GM19438 (cell line): ENCODE measurements at regions not wholly inside any gene's neighbourhood (a gene's known extent, or its start where the extent isn't known, plus 50 kb on each side); places are given as distances from the start of the nearest gene placed in this dataset.
"Not testable (repeated sequence)": the region's sequence is repeated elsewhere in the genome, so short reads cannot be mapped to it uniquely, and the experiment has no call there.

ENCODE experiments used
- ATAC-seq: cut with Tn5 transposase; IDR thresholded peaks from one replicate; pipeline ENCODE4 v1.9.1; 2021; ENCODE audit warnings: low read depth; ENCODE audit not compliant: unreplicated experiment

DNA sequence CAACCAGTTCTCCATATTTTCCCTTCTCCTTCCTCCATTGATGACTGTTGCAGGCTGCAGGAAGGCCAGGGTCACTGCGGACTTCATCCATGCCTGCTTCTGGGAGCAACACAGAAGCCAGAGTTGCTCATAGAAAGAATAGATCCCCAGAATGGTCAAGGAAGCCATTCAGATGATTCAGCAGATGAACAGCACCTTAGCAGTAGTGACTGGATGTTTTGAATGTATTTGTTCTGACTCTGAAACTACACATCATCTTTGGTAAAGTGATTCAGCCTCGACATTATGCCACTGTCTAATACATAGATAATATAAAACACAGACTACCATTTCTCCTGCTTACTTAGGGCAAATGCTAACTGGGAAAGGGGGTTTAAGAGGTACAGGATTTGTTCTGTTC, 411.6 kb downstream of the RND3 start:
- no peak for ATAC-seq

DNA sequence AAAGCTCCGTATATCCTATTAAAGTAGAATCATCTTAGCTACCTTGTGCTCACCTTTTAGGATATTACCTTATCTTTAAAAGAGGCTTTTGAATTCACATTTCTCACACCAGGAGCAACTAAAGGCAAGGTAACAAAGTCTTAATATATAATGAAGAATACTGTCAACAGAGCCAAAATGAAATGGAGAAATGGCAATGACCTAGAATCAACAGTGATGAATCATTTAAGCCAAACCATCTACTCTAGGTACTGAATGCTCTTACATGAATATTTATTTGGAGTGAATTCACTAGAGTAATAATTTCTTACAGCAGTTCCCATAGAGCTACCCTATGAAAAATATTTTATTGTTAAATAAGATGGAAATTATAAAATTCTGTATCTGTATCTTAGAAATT, 421.0 kb downstream of the RND3 start:
- no peak for ATAC-seq

DNA sequence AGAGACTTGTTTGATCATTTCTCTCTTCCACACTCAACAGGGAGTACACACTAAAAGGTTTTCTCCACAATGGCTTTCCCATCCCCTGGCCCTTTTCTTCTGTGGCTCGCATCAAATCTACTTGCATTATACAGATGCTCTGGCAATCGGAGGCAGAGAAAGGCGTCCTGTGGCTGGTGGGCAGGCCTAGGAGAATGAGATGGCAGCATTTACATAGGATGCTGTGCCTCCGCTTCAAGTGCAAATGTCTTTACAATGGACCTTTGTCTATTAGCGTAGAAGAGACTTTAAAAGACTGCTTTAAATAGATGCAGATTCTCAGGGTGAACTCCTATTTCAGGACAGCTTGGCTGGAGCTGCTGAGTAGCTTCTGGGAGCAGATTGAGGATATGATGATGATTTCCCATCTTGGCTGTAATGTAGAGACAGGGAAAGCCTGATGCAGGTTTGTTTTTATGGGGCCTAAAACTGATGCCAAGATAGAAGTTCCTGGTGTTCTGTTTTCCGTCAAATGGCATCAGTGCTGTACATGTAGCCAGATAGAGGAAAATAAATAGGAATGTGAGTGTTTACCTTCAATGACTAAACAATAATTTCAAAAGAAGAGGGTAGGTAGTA, 423.4 kb downstream of the RND3 start:
- no peak for ATAC-seq

DNA sequence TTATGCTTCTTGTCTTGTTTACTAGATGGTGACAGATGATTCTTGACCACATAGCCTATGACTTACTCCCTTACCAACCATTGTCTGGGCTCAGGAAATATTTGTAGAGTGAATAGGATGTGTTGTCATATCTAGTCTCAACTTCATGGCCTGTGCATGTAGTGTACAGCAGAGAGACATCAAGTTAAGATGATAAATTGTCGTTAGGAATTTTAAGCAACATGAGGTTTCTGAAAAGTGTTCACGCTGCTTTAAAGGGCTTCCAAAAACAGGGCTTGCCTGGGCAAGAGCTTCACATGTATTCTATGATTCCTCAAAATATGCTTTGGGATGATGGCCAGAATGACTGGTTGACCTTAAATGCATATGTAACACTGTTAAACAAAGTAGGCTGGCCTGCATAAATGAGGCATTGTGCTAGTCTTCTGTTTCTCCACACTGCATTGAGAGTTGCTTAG, 424.0 kb downstream of the RND3 start:
- ATAC-seq: no peak

DNA sequence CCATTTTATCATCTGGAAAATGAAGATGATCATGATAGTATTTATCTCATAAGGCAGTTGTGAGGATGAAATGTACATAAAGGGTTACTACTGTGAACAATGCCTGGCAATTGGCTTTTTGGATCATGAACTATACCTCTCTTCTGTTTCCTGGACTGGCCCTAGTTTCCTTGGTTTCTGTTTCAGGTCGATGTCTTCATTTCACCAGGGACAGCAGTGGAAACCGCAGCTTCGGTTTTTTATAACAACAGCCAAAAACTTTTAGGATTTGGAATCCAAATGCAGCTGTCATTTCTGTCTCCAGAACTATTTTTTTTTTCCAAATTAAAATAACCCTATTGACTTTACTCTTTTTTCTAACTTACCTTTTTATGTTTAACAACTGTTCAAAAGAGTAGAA, 425.1 kb downstream of the RND3 start:
- no peak for ATAC-seq

DNA sequence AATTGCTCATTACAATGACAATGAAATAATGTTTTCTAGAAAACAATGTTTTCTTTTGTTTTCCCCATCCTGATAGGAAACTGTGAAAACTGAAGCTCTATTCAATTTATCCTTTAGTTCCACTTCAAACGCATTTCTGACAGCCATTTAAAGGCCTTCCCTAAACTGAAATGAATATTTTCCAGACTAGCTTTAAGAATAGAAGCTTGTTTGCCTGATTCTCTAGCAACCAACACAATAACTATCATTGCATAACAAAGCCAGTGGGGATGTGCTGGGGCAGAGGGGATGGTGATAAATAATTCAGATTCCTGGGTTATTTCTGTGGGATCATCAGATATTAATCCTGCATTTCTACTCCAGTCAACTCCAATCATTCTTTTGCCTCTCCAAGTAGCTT, 427.1 kb downstream of the RND3 start:
- ATAC-seq: no peak

DNA sequence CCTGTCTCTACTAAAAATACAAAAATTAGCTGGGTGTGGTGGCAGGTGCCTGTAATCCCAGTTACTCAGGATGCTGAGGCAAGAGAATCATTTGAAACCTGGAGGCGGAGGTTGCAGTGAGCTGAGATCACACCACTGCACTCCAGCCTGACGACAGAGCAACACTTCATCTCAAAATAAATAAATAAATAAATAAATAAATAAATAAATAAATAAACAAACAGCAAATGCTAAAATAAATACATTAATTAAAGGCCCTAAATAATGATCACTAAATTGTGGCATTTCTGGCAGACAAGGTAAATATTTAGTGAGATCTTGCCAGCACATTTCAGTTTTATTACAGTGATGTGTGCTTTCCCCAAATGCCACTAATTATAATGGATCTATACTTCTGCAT, 427.8 kb downstream of the RND3 start:
- ATAC-seq: not testable (repeated sequence)

DNA sequence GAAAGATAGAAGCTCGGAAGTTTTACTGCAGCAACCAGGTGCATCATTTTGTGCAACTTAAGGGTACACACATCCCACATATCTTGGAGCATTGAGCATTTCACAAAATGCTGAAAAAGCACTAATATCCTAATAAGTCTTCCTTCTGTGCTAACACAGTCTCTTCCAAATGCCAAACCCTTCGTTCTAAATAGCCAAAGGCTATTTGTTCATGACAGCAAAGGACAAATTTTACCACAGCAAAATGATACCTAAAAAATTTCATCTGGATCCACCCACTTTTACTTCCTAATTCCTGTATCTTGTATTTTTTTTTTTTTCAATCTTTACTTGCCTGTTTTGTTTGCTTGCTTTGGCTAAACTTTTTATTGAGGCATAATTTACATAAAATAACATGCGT, 435.0 kb downstream of the RND3 start:
- no peak for ATAC-seq

DNA sequence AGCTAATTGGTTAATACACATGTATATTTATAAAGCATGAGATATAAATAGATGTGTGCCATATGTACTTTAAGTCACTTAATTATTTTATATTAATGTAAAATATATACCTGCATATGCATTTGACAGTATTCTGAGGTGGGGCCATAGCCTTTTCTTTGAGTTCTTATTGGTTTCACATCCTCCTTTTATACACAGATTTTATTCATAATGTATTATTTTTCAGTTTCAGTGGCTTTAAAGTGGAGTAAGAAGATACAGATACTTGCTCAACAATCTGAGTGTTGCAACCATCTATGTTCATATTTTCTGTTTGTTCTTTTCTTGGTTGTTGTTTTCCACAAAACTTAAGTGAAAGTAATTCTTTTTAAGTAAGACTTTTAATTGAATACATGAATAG, 436.5 kb downstream of the RND3 start:
- no peak for ATAC-seq

DNA sequence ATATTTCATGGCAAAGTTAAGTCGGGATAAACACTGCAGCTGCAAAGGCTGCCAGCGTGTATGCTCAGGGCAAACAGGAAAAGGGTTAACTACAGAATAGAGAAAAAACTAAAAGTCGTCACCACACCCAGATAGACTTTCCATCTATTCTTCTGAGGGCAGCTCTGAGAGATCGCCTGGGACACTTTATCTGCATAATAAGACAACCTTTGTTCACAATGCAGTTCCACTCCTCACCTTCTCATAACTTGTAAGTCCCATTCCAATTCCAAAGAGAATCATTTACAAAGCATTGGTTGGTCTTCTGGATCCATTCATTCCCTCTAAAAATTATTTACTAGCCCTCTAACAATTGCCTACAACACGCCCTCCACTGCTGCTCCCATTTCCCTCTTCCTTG, 437.4 kb downstream of the RND3 start:
- no peak for ATAC-seq

DNA sequence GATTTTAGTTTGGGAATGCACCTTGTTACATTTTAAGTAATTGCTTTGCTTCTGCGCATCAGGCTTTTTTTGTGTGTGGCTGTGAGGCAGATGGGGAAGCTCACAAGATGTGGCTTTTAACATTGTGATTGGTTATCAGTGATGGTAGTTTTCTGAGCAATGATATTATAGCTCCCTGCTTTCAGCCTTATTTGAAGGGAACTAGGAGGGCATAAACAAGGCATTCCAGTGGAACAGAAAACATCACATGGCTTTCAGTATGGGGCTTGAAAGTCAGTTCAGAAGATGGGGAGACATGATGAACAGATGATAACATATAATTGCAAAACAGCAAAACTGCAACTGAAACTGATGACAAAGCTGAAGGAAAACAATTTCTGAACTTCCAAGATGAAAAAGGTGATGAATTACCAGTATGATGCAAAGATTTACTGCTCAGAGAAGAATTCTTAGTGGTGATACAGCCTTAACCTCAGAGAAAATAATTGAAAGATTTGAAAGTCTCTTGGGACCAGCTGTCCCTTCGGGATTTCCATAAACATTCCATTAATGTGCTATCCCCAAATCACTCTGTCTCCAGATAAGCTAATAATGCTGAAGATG, 439.7 kb downstream of the RND3 start:
- no peak for ATAC-seq

DNA sequence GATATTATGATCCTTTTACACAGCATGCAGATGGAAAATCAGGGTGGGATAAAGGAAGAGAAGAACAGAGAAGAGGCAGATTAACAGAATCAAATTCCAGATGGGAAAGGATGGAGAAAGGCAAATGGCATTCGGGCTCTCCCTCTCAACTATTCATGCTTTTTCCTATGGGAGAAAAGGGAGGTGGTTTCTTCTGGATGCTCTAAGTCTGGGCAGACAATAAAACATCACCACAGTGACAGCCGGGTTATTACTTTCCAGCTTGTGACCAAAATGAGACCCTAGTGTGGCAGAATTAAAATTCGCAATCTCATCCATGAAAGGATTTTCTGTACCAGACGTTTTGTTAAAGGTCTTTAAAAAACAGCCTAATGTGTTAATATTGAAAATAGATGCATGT, 440.7 kb downstream of the RND3 start:
- ATAC-seq: no peak

DNA sequence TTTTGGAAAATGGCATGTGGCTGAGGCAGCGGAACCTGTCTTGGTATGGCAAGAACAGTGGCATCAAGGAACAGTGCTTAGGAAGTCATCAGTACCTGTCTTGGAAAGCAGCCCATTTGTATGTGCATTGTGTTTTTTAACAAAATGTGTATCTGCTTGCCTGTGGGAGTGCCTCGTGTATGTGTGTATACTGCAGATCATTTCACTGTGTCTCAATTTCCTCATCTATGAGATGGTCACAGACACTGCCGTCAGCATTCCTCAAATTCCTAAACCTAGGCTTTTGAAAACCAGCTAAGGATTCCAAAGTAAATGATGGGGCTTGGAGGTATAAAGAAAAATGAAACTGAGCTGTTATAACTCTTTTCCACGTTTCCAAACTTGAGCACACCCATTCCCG, 441.3 kb downstream of the RND3 start:
- no peak for ATAC-seq

DNA sequence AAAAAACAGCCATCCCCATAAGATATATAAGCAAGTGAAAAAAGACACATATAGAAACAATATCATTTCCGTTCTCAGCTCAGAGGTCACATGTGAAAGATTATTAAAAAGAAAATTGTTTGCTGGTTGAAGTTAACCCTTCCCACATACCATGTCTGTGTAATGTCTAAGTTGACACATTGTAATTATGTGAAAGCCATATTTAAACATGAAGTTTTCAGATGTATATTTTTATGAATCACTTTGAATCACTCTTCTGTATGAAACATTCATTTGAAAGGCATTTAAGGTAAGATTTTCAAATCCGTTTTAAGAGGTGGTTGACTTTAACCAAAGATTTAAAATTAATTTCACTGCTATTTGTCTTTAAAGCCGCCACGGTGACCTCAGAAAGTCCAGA, 441.9 kb downstream of the RND3 start:
- no peak for ATAC-seq

DNA sequence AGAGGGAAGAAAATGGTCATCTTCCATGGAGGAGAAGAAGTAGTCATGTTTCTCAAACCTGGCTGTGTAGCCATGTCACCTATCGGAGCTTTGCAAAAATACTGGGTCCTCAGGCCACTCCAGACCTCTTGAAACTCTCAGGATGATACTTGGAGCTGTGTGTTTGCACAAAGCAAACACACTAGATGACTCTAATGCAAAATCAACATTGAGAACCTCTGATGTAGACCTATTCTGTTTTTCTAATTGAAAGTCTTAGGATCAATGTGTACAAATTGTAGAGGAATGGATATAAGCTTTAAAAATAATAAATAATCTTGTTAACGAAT, 444.3 kb downstream of the RND3 start:
- no peak for ATAC-seq

DNA sequence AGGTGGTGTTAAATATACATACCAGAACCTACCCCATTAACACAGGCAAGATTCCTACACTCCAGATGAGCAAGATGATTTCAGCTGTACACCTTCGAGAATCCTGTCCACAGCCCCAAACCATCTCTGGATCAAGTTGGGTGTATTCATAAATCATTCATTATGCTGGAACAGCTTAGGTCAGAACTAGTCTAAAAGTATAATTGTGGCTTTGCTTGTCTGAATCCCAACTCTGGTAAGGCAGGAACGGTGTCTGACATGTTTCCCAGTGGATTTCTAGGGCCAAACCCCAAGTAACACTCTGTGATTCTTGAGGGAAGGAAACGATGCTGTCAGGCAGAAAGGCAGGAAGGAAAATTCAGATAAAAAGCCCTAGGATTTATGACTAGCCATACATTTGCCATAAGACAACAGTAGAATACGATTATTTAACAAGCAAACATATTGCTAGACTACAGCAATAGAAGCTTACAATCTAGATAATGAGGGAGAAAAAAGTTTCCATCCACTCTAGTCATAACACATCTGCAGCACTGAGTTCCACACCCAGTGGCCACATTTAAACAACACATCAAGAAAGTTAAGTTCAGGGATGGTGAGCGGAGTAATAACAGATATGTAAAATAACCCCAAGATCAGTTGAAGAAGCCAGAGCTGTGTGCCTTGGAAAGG, 444.8 kb downstream of the RND3 start:
- ATAC-seq: no peak

DNA sequence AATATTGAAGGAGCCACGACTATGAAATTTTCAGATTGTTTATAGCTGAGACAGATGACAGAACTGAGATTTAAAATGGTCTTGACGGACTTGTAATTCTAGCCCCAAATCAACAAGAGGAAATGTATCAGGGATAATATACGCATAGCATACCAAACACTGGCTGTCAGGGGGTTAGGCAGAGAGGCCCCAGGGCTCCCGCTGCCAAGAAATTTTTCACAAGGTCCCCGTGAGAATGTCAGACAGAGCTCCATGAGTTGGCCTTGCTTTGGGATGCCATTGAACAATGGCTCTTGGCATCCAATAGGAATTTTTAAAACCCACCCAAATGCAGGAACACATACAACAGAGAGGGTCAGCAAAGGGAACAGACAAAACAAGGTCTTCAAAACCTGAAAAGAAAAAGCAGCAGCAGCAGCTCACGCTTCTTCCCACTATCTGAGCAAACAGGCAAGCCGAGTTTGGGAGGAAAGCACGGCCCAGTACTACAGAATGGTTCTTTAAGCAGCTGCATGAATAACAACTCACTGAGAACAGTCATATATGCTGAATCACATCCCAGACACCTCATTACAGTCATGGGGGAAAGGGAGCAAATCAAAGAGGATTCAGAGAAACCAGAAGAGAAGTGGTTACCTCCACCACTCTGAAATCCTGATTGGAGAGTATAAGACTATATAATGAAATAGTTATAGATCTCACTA, 445.6 kb downstream of the RND3 start:
- ATAC-seq: no peak

DNA sequence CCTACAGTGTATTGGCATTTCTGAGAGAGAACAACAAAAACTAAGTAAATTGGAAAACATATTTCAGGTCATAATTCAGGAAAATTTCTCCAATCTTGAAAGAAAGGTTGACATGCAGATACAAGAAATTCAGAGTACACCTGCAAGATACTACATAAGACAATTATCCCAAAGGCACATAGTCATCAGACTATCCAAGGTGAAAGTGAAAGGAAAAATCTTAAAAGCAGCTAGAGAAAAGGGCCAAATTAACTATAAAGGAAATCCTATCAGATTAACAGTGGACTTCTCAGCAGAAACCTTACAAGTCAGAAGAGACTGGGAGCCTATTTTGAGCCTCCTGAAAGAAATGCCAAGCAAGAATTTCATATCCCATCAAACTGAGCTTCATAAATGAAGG, 449.0 kb upstream of the MMADHC start:
- no peak for ATAC-seq

DNA sequence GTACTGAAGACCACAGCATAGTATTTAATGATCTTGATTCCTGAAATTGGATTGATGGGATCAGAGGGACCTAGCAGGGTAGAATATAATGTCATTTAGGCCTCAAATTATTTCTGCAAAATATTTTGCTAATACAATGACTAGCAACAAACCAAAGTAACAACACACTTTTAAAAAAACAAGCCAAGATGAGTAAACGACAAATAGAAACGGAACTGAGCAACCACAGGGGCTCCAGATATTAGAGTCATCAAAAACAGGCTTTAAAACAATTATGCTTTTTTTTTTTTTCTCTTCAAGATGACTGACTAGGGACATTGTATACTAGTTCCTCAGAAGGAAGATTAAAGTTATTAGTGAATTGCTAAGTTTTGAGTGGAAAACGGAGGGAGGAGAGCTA, 447.1 kb upstream of the MMADHC start:
- no peak for ATAC-seq

DNA sequence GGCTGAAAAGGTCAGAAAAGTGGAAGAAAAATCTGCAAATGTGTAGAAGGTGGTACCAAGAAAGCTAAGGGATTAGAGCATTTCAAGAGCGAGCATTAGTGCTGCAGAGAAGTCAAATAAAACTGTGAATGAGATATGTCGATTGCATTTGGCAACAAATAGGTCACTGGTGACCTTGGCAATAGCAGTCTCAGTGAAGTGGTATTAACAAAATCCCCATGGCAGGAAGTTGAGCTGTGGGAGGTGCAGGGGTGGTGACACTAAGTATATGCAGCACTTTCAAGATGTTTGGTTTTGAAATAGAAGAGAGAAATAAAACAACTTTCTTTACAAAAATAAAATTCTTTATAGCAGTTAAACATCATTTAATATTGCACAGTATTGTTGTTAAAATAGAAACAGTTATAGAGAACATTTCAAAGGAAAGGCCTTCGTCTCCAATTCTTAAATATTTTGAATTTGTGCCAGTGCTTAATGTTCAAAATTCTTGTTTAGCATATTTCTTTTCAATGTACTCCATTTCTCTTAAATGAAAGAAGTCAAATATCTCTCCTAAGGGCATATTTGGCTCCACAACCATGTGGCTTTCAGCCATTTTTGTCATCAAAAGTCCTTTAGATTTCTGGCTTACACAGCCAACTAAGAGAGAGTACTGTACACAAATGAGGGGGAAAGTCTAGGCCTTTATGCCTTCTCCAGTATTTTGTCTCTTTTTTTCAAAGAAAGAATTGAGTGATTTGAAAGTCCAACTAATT, 443.0 kb upstream of the MMADHC start:
- ATAC-seq: no peak

DNA sequence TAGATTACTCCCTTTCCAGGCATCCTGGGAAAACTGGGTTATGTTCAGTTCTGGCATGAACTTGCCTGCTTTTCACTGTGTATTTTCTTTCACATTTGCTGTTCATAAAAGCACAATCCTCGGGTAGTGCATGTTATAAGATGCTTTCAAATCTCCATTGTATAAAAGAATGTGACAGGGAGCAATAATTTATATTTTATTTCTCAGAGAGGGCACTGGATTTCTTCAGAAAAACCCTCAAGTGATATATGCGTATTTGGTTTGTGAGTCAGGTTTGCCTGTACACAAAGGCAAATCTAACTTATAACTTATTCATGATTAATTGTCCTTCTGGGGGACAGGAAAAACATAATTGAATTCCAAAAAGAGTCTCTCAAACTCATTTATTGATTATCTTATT, 440.7 kb upstream of the MMADHC start:
- no peak for ATAC-seq
